Retinal pigment epithelial cell (primary cell): ENCODE measurements at regions not wholly inside any gene's neighbourhood (a gene's known extent, or its start where the extent isn't known, plus 50 kb on each side); places are given as distances from the start of the nearest gene placed in this dataset.
"Not testable (repeated sequence)": the region's sequence is repeated elsewhere in the genome, so short reads cannot be mapped to it uniquely, and the experiment has no call there.

ENCODE experiments used
- DNase-seq: peaks from one replicate; pipeline ENCODE4 v3.0.0-alpha.2; 2010; ENCODE audit warnings: low read depth
- H3K4me3 ChIP-seq: 2 replicates; pipeline ENCODE4 v1.5.1; 2011; ENCODE audit warnings: mild to moderate bottlenecking, low read length, control low read depth, moderate library complexity
- TF ChIP-seq, protein P1 (sequence below): conservative IDR thresholded peaks from 2 replicates; pipeline ENCODE4 v1.5.1; 2011; ENCODE audit warnings: low read depth, low read length, control low read depth, inconsistent platforms

- H3K4me3 ChIP-seq, result no peak overlapping the region
- TF ChIP-seq, protein P1, sequence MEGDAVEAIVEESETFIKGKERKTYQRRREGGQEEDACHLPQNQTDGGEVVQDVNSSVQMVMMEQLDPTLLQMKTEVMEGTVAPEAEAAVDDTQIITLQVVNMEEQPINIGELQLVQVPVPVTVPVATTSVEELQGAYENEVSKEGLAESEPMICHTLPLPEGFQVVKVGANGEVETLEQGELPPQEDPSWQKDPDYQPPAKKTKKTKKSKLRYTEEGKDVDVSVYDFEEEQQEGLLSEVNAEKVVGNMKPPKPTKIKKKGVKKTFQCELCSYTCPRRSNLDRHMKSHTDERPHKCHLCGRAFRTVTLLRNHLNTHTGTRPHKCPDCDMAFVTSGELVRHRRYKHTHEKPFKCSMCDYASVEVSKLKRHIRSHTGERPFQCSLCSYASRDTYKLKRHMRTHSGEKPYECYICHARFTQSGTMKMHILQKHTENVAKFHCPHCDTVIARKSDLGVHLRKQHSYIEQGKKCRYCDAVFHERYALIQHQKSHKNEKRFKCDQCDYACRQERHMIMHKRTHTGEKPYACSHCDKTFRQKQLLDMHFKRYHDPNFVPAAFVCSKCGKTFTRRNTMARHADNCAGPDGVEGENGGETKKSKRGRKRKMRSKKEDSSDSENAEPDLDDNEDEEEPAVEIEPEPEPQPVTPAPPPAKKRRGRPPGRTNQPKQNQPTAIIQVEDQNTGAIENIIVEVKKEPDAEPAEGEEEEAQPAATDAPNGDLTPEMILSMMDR, result no peak
- DNase-seq, result no peak
These were observed 214.8 kb upstream of the ALG10B start for GRCh38 chr12:38101753-38102152.

DNA sequence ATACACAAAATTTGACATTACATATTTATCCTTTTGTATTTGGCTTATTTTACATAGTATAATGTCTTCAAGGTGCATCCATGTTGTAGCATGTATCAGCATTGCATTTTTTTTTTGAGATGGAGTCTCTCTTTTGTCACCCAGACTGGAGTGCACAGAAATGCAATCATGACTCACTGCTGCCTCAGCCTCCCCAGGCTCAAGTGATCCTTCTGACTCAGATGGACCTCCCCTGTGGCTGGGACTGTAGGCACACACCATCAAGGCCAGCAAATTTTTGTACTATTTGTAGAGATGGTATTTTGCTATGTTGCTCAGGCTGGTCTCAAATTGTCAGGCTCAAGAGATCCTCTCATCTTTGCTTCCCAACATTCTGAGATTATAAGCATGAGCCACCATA is 214.4 kb upstream of the ALG10B start:
- TF ChIP-seq, protein P1, result no peak
- no peak overlapping the region for H3K4me3 ChIP-seq
- no peak for DNase-seq

- DNase-seq, result no peak
- TF ChIP-seq, protein P1, result no peak
- H3K4me3 ChIP-seq, result no peak overlapping the region
These were observed 206.4 kb upstream of the ALG10B start for GRCh38 chr12:38110026-38110699.

- TF ChIP-seq, protein P1, result no peak
- no peak for DNase-seq
- H3K4me3 ChIP-seq, result no peak overlapping the region
These were observed 202.6 kb upstream of the ALG10B start for GRCh38 chr12:38113991-38114390.

DNA sequence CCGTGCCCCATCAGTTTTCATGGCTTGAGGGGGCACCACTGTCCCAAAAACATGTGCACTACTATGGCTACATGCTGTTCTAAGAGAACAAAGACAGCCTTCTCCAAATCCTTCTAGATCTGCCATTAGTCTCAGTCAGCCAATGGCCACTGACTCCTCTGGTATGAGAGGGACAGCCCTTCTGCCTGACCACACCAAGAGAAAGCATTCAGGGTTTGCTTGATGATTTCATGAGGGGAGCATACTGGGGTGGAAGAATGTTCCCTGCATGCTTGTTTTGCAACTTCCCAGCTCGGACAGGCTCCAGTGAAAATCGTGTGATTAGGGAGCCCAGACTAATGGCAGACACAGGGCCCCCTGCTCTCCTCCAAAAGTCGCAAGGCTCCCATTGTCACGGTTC is 199.6 kb upstream of the ALG10B start:
- TF ChIP-seq, protein P1, result no peak

GRCh38 chr12:38118632-38119031 is 197.9 kb upstream of the ALG10B start:
- TF ChIP-seq, protein P1, result no peak
- no peak for DNase-seq
- no peak overlapping the region for H3K4me3 ChIP-seq

More for the DNA sequence above, 199.6 kb upstream of the ALG10B start:
- no peak overlapping the region for H3K4me3 ChIP-seq
- DNase-seq, result no peak

GRCh38 chr12:38120438-38120837 is 196.1 kb upstream of the ALG10B start:
- H3K4me3 ChIP-seq, result no peak overlapping the region
- no peak for DNase-seq
- TF ChIP-seq, protein P1, result no peak

DNA sequence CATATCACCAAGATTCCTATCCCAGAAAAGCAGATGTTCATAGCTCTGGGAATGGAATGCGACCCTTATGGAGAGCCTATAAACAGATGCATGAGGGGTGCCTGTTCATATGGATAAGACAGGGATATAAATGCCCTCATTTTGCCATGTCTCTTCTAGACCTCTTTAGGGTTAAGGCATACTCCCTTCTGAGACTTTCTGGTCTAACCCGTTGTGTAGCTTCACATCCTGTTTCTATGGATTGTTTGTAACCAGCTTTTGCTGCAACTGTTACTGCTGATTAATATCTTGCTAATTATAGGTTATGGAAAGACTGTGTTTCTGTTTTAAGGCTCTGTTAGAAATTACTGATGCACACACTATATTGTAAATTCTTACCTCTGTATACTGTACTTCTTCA is 193.5 kb upstream of the ALG10B start:
- not testable (repeated sequence) for DNase-seq, H3K4me3 ChIP-seq
